ENCODE measurements at regions not wholly inside any gene's neighbourhood (a gene's known extent, or its start where the extent isn't known, plus 50 kb on each side); places are given as distances from the start of the nearest gene placed in this dataset.

- no peak for DNase-seq (ENCODE audit: low read depth)
Measured at GRCh38 chr2:198809976-198810375, 647.8 kb downstream of the SATB2 start.

GRCh38 chr2:198807131-198807530 lies 650.6 kb downstream of the SATB2 start:
- no peak for DNase-seq (ENCODE audit: low read depth)

- DNase-seq (ENCODE audit: low read depth): no peak
Measured at GRCh38 chr2:198795419-198795818, 662.3 kb downstream of the SATB2 start.

GRCh38 chr2:198791623-198792022 lies 666.1 kb downstream of the SATB2 start:
- DNase-seq (ENCODE audit: low read depth): no peak

- no peak for DNase-seq (ENCODE audit: low read depth)
Measured at GRCh38 chr2:198788676-198789075, 669.1 kb downstream of the SATB2 start.

GRCh38 chr2:198782734-198783133 lies 675.0 kb downstream of the SATB2 start:
- DNase-seq (ENCODE audit: low read depth): no peak

GRCh38 chr2:198776616-198777406 lies 680.9 kb downstream of the SATB2 start:
- no peak for DNase-seq (ENCODE audit: low read depth)

- no peak for DNase-seq (ENCODE audit: low read depth)
Measured at GRCh38 chr2:198775737-198776136, 682.0 kb downstream of the SATB2 start.

- DNase-seq (ENCODE audit: low read depth): no peak
Measured at GRCh38 chr2:198774576-198774975, 683.2 kb downstream of the SATB2 start.

GRCh38 chr2:198767694-198768093 lies 690.0 kb downstream of the SATB2 start:
- no peak for DNase-seq (ENCODE audit: low read depth)

GRCh38 chr2:198763793-198764192 lies 693.9 kb downstream of the SATB2 start:
- DNase-seq (ENCODE audit: low read depth): no peak

- DNase-seq (ENCODE audit: low read depth): no peak
Measured at GRCh38 chr2:198762441-198762840, 695.3 kb downstream of the SATB2 start.

- no peak for DNase-seq (ENCODE audit: low read depth)
Measured at GRCh38 chr2:198757069-198757468, 700.7 kb downstream of the SATB2 start.

- DNase-seq (ENCODE audit: low read depth): no peak
Measured at GRCh38 chr2:198756166-198756565, 701.6 kb downstream of the SATB2 start.

- no peak for DNase-seq (ENCODE audit: low read depth)
Measured at GRCh38 chr2:198753101-198753500, 704.6 kb downstream of the SATB2 start.

GRCh38 chr2:198749364-198749763 lies 708.4 kb downstream of the SATB2 start:
- no peak for DNase-seq (ENCODE audit: low read depth)

- no peak for DNase-seq (ENCODE audit: low read depth)
Measured at GRCh38 chr2:198731842-198732399, 725.8 kb downstream of the SATB2 start.

- no peak for DNase-seq (ENCODE audit: low read depth)
Measured at GRCh38 chr2:198720266-198720665, 737.5 kb downstream of the SATB2 start.

- no peak for DNase-seq (ENCODE audit: low read depth)
Measured at GRCh38 chr2:198717451-198717850, 740.3 kb downstream of the SATB2 start.

- no peak for DNase-seq (ENCODE audit: low read depth)
Measured at GRCh38 chr2:198715302-198715835, 742.4 kb downstream of the SATB2 start.

GRCh38 chr2:198712485-198712884 lies 745.3 kb downstream of the SATB2 start:
- no peak for DNase-seq (ENCODE audit: low read depth)

GRCh38 chr2:198711484-198711883 lies 746.3 kb downstream of the SATB2 start:
- DNase-seq (ENCODE audit: low read depth): no peak

GRCh38 chr2:198710562-198710961 lies 747.2 kb downstream of the SATB2 start:
- DNase-seq (ENCODE audit: low read depth): no peak
